ENCODE measurements at regions not wholly inside any gene's neighbourhood (a gene's known extent, or its start where the extent isn't known, plus 50 kb on each side); places are given as distances from the start of the nearest gene placed in this dataset.

DNA sequence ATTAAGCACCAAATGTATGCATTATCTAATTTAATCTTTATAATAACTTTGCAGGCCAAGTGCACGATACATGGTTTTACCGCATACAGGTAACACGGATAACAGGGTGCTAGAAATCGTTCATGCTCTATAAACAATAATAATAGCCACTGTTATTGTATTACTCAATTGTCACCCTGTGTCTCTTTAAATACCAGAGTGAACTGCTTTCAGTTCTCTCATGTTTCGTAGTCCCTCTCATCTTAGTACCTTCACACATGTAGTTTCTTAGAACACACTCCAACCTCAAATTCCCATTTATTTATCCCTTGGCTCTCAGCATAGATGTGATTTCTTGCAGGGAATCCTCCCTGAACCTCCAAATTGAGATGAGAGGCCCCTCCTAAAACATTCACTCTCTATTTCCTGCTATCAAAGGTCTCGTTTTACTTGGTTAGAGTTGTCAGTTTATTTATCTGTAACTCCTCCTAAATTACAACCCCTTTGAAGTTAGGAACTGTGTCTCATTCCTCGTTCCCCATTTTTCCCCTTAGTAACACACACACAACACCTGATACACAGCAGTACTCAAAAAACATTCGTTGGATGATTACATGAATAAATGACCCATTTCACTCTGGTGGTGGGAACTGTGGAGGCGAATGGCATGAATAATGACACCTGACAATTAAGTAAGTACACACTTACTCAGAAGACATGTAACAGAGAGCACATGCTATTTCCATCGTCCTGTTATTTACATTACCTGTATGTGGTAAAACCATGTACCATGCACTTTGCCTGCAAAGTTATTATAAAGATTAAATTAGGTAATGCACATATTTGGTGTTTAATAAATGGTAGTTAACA is 134.6 kb downstream of the BTG1 start:
- TF ChIP-seq, protein P1, sequence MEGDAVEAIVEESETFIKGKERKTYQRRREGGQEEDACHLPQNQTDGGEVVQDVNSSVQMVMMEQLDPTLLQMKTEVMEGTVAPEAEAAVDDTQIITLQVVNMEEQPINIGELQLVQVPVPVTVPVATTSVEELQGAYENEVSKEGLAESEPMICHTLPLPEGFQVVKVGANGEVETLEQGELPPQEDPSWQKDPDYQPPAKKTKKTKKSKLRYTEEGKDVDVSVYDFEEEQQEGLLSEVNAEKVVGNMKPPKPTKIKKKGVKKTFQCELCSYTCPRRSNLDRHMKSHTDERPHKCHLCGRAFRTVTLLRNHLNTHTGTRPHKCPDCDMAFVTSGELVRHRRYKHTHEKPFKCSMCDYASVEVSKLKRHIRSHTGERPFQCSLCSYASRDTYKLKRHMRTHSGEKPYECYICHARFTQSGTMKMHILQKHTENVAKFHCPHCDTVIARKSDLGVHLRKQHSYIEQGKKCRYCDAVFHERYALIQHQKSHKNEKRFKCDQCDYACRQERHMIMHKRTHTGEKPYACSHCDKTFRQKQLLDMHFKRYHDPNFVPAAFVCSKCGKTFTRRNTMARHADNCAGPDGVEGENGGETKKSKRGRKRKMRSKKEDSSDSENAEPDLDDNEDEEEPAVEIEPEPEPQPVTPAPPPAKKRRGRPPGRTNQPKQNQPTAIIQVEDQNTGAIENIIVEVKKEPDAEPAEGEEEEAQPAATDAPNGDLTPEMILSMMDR (IDR thresholded peaks at IDR 0.05 in 8 of 11, conservative IDR thresholded peaks at IDR 0.05 in 3 of 11) = no peak
- no peak for TF ChIP-seq POLR2A (IDR thresholded peaks at IDR 0.05)
- TF ChIP-seq POLR2AphosphoS5 (IDR thresholded peaks at IDR 0.05) = no peak
